ENCODE measurements at regions not wholly inside any gene's neighbourhood (a gene's known extent, or its start where the extent isn't known, plus 50 kb on each side); places are given as distances from the start of the nearest gene placed in this dataset.

DNA sequence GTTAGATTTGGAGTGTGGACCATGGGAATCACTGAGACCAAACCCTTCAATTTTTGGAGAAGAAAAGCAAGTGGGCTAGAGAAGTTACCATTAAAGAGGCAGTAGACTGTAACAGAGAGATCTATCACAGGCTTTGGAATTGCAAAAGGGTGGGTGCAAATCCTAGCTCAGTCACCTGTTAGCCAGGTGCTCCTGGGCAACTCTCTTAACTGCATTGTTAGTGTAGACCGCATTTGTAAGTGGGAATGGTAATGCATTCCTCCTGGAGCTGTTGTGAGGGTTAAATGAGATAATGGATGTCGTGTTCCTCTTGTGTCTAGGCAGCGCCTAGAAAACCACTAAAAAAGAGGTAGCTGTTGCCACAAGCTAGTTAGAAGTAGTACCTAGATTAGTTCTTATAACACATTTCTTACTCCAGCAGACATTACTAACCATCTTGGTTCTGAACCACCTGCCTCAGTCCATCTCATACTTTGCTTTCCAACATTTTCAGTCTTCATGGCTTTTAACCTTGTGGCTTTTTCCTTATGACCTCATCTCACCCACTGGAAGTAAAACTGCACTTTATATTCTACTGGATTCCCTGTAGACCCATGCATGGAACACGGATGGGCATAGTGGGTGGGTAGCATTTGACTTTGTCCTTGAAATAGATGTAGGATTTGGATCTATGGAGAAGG lies 153.0 kb downstream of the HIPK3 start:
- DNase-seq: no peak
